ENCODE measurements at regions not wholly inside any gene's neighbourhood (a gene's known extent, or its start where the extent isn't known, plus 50 kb on each side); places are given as distances from the start of the nearest gene placed in this dataset.
"Not testable (repeated sequence)": the region's sequence is repeated elsewhere in the genome, so short reads cannot be mapped to it uniquely, and the experiment has no call there.

GRCh38 chr3:72068621-72069020, 283.7 kb upstream of the PROK2 start:
- WGBS, 2 experiments, result 88 to 94% methylated on average over 1 of the region's 1 CpG
- no peaks in the 10 kb centered on the region for H3K36me3 ChIP-seq (ENCODE audit: control insufficient read depth, insufficient read depth, low read length)
- H3K4me1 ChIP-seq (ENCODE audit: control insufficient read depth, insufficient read depth, low read length), result no peaks in the 10 kb centered on the region
- no peak overlapping the region for H3K4me3 ChIP-seq (ENCODE audit: insufficient read depth, low read depth, low read length)
- H3K9me3 ChIP-seq (ENCODE audit: control insufficient read depth, low read length), result no peaks in the 10 kb centered on the region
- H3K27ac ChIP-seq (ENCODE audit: insufficient read depth, low read depth, low read length, poor library complexity, severe bottlenecking), result no peak overlapping the region
- H3K27me3 ChIP-seq (ENCODE audit: control insufficient read depth, insufficient read depth, low read length, poor library complexity, severe bottlenecking), result no peaks in the 10 kb centered on the region

GRCh38 chr3:72067721-72068120, 282.8 kb upstream of the PROK2 start:
- Histone ChIP-seq H3K36me3 (ENCODE audit: control insufficient read depth, insufficient read depth, low read length) (no peaks in the 10 kb centered on the region), H3K4me1 (ENCODE audit: control insufficient read depth, insufficient read depth, low read length) (no peaks in the 10 kb centered on the region), H3K27ac (ENCODE audit: insufficient read depth, low read depth, low read length, poor library complexity, severe bottlenecking) (no peak overlapping the region), H3K4me3 (ENCODE audit: insufficient read depth, low read depth, low read length) (no peak overlapping the region), H3K27me3 (ENCODE audit: control insufficient read depth, insufficient read depth, low read length, poor library complexity, severe bottlenecking) (no peaks in the 10 kb centered on the region), H3K9me3 (ENCODE audit: control insufficient read depth, low read length) (no peaks in the 10 kb centered on the region)
- 81% methylated on average over 1 of the region's 1 CpG; no CpG with 5 or more reads in 1 of the 2 experiments for WGBS, 2 experiments

- no peaks in the 10 kb centered on the region for H3K27me3 ChIP-seq (ENCODE audit: control insufficient read depth, insufficient read depth, low read length, poor library complexity, severe bottlenecking)
- WGBS, 2 experiments, result 89 to 91% methylated on average over 5 of the region's 5 CpGs
- no peak overlapping the region for H3K27ac ChIP-seq (ENCODE audit: insufficient read depth, low read depth, low read length, poor library complexity, severe bottlenecking)
- no peak overlapping the region for H3K4me3 ChIP-seq (ENCODE audit: insufficient read depth, low read depth, low read length)
- no peaks in the 10 kb centered on the region for H3K36me3 ChIP-seq (ENCODE audit: control insufficient read depth, insufficient read depth, low read length)
- no peaks in the 10 kb centered on the region for H3K4me1 ChIP-seq (ENCODE audit: control insufficient read depth, insufficient read depth, low read length)
- H3K9me3 ChIP-seq (ENCODE audit: control insufficient read depth, low read length), result no peaks in the 10 kb centered on the region
Measured at GRCh38 chr3:72065872-72066641, 281.1 kb upstream of the PROK2 start.

GRCh38 chr3:72065236-72065635, 280.3 kb upstream of the PROK2 start:
- Histone ChIP-seq H3K9me3 (ENCODE audit: control insufficient read depth, low read length) (no peaks in the 10 kb centered on the region), H3K4me1 (ENCODE audit: control insufficient read depth, insufficient read depth, low read length) (no peaks in the 10 kb centered on the region), H3K27ac (ENCODE audit: insufficient read depth, low read depth, low read length, poor library complexity, severe bottlenecking) (no peak overlapping the region), H3K27me3 (ENCODE audit: control insufficient read depth, insufficient read depth, low read length, poor library complexity, severe bottlenecking) (no peaks in the 10 kb centered on the region), H3K36me3 (ENCODE audit: control insufficient read depth, insufficient read depth, low read length) (no peaks in the 10 kb centered on the region), H3K4me3 (ENCODE audit: insufficient read depth, low read depth, low read length) (no peak overlapping the region)
- 87 to 100% methylated on average over 1 of the region's 1 CpG for WGBS, 2 experiments

- 68 to 72% methylated on average over 2 of the region's 2 CpGs for WGBS, 2 experiments
- H3K4me3 ChIP-seq (ENCODE audit: insufficient read depth, low read depth, low read length); H3K27me3 ChIP-seq (ENCODE audit: control insufficient read depth, insufficient read depth, low read length, poor library complexity, severe bottlenecking); H3K36me3 ChIP-seq (ENCODE audit: control insufficient read depth, insufficient read depth, low read length); H3K27ac ChIP-seq (ENCODE audit: insufficient read depth, low read depth, low read length, poor library complexity, severe bottlenecking); H3K4me1 ChIP-seq (ENCODE audit: control insufficient read depth, insufficient read depth, low read length); H3K9me3 ChIP-seq (ENCODE audit: control insufficient read depth, low read length): not testable (repeated sequence)
Measured at GRCh38 chr3:72064727-72065126, 279.8 kb upstream of the PROK2 start.

- Histone ChIP-seq H3K27me3 (ENCODE audit: control insufficient read depth, insufficient read depth, low read length, poor library complexity, severe bottlenecking) (no peaks in the 10 kb centered on the region), H3K9me3 (ENCODE audit: control insufficient read depth, low read length) (no peaks in the 10 kb centered on the region), H3K27ac (ENCODE audit: insufficient read depth, low read depth, low read length, poor library complexity, severe bottlenecking) (no peak overlapping the region), H3K4me1 (ENCODE audit: control insufficient read depth, insufficient read depth, low read length) (no peaks in the 10 kb centered on the region), H3K36me3 (ENCODE audit: control insufficient read depth, insufficient read depth, low read length) (no peaks in the 10 kb centered on the region), H3K4me3 (ENCODE audit: insufficient read depth, low read depth, low read length) (no peak overlapping the region)
- WGBS, 2 experiments, result 83 to 92% methylated on average over 1 of the region's 1 CpG
Measured at GRCh38 chr3:72062017-72062416, 277.1 kb upstream of the PROK2 start.

- WGBS, 2 experiments, result 91 to 94% methylated on average over 3 to 4 of the region's 5 CpGs
- H3K36me3 ChIP-seq (ENCODE audit: control insufficient read depth, insufficient read depth, low read length), result no peaks in the 10 kb centered on the region
- H3K27me3 ChIP-seq (ENCODE audit: control insufficient read depth, insufficient read depth, low read length, poor library complexity, severe bottlenecking), result no peaks in the 10 kb centered on the region
- H3K9me3 ChIP-seq (ENCODE audit: control insufficient read depth, low read length), result no peaks in the 10 kb centered on the region
- H3K4me1 ChIP-seq (ENCODE audit: control insufficient read depth, insufficient read depth, low read length), result no peaks in the 10 kb centered on the region
- no peak overlapping the region for H3K27ac ChIP-seq (ENCODE audit: insufficient read depth, low read depth, low read length, poor library complexity, severe bottlenecking)
- H3K4me3 ChIP-seq (ENCODE audit: insufficient read depth, low read depth, low read length), result no peak overlapping the region
Measured at GRCh38 chr3:72060447-72061034, 275.6 kb upstream of the PROK2 start.

GRCh38 chr3:72058493-72059081, 273.6 kb upstream of the PROK2 start:
- WGBS, 2 experiments, result 93 to 95% methylated on average over 8 of the region's 9 CpGs
- H3K36me3 ChIP-seq (ENCODE audit: control insufficient read depth, insufficient read depth, low read length), result no peaks in the 10 kb centered on the region
- no peaks in the 10 kb centered on the region for H3K9me3 ChIP-seq (ENCODE audit: control insufficient read depth, low read length)
- no peak overlapping the region for H3K27ac ChIP-seq (ENCODE audit: insufficient read depth, low read depth, low read length, poor library complexity, severe bottlenecking)
- no peaks in the 10 kb centered on the region for H3K4me1 ChIP-seq (ENCODE audit: control insufficient read depth, insufficient read depth, low read length)
- H3K4me3 ChIP-seq (ENCODE audit: insufficient read depth, low read depth, low read length), result no peak overlapping the region
- H3K27me3 ChIP-seq (ENCODE audit: control insufficient read depth, insufficient read depth, low read length, poor library complexity, severe bottlenecking), result no peaks in the 10 kb centered on the region

GRCh38 chr3:72055436-72055835, 270.5 kb upstream of the PROK2 start:
- WGBS, 2 experiments, result 92 to 97% methylated on average over 1 of the region's 1 CpG
- no peaks in the 10 kb centered on the region for H3K36me3 ChIP-seq (ENCODE audit: control insufficient read depth, insufficient read depth, low read length)
- H3K27me3 ChIP-seq (ENCODE audit: control insufficient read depth, insufficient read depth, low read length, poor library complexity, severe bottlenecking), result no peaks in the 10 kb centered on the region
- H3K4me1 ChIP-seq (ENCODE audit: control insufficient read depth, insufficient read depth, low read length), result no peaks in the 10 kb centered on the region
- no peak overlapping the region for H3K4me3 ChIP-seq (ENCODE audit: insufficient read depth, low read depth, low read length)
- no peaks in the 10 kb centered on the region for H3K9me3 ChIP-seq (ENCODE audit: control insufficient read depth, low read length)
- no peak overlapping the region for H3K27ac ChIP-seq (ENCODE audit: insufficient read depth, low read depth, low read length, poor library complexity, severe bottlenecking)

GRCh38 chr3:72054976-72055375, 270.0 kb upstream of the PROK2 start:
- H3K36me3 ChIP-seq (ENCODE audit: control insufficient read depth, insufficient read depth, low read length), result no peaks in the 10 kb centered on the region

More at GRCh38 chr3:72054976-72055375, 270.0 kb upstream of the PROK2 start:
- no peaks in the 10 kb centered on the region for H3K27me3 ChIP-seq (ENCODE audit: control insufficient read depth, insufficient read depth, low read length, poor library complexity, severe bottlenecking)
- no peaks in the 10 kb centered on the region for H3K9me3 ChIP-seq (ENCODE audit: control insufficient read depth, low read length)
- H3K4me1 ChIP-seq (ENCODE audit: control insufficient read depth, insufficient read depth, low read length), result no peaks in the 10 kb centered on the region
- WGBS, 2 experiments, result 92 to 97% methylated on average over 1 of the region's 1 CpG
- no peak overlapping the region for H3K27ac ChIP-seq (ENCODE audit: insufficient read depth, low read depth, low read length, poor library complexity, severe bottlenecking)
- H3K4me3 ChIP-seq (ENCODE audit: insufficient read depth, low read depth, low read length), result no peak overlapping the region
